Pons (tissue), 1 donor: ENCODE measurements at regions not wholly inside any gene's neighbourhood (a gene's known extent, or its start where the extent isn't known, plus 50 kb on each side); places are given as distances from the start of the nearest gene placed in this dataset.
"Not testable (repeated sequence)": the region's sequence is repeated elsewhere in the genome, so short reads cannot be mapped to it uniquely, and the experiment has no call there.

Source experiments
- DNase-seq: peaks from one replicate; pipeline ENCODE4 v3.0.0-alpha.2; 2016; ENCODE audit warnings: low spot score

- DNase-seq, result no peak
Observed at GRCh38 chr4:18454349-18454748, 432.8 kb upstream of the LCORL start.

GRCh38 chr4:18445110-18445509 lies 423.6 kb upstream of the LCORL start:
- DNase-seq, result no peak

- no peak for DNase-seq
Observed at GRCh38 chr4:18444206-18444605, 422.7 kb upstream of the LCORL start.

- DNase-seq, result no peak
Observed at GRCh38 chr4:18442957-18443356, 421.4 kb upstream of the LCORL start.

- DNase-seq, result no peak
Observed at GRCh38 chr4:18441676-18442075, 420.1 kb upstream of the LCORL start.

- DNase-seq, result no peak
Observed at GRCh38 chr4:18441203-18441590, 419.6 kb upstream of the LCORL start.

- DNase-seq, result no peak
Observed at GRCh38 chr4:18440527-18441202, 419.1 kb upstream of the LCORL start.

- DNase-seq, result no peak
Observed at GRCh38 chr4:18439311-18439710, 417.8 kb upstream of the LCORL start.

- DNase-seq, result no peak
Observed at GRCh38 chr4:18435781-18436180, 414.2 kb upstream of the LCORL start.

- DNase-seq, result no peak
Observed at GRCh38 chr4:18422685-18423084, 401.1 kb upstream of the LCORL start.

- no peak for DNase-seq
Observed at GRCh38 chr4:18421519-18421918, 400.0 kb upstream of the LCORL start.

- DNase-seq, result no peak
Observed at GRCh38 chr4:18419780-18420179, 398.2 kb upstream of the LCORL start.

- DNase-seq, result not testable (repeated sequence)
Observed at GRCh38 chr4:18418195-18418898, 396.8 kb upstream of the LCORL start.

GRCh38 chr4:18417651-18418050 lies 396.1 kb upstream of the LCORL start:
- not testable (repeated sequence) for DNase-seq

- no peak for DNase-seq
Observed at GRCh38 chr4:18406264-18406663, 384.7 kb upstream of the LCORL start.

GRCh38 chr4:18405054-18405453 lies 383.5 kb upstream of the LCORL start:
- no peak for DNase-seq

GRCh38 chr4:18404642-18405041 lies 383.1 kb upstream of the LCORL start:
- DNase-seq, result no peak

- no peak for DNase-seq
Observed at GRCh38 chr4:18403327-18403726, 381.8 kb upstream of the LCORL start.

- DNase-seq, result no peak
Observed at GRCh38 chr4:18401868-18402267, 380.3 kb upstream of the LCORL start.

- DNase-seq, result no peak
Observed at GRCh38 chr4:18401425-18401824, 379.9 kb upstream of the LCORL start.

- no peak for DNase-seq
Observed at GRCh38 chr4:18398661-18399060, 377.1 kb upstream of the LCORL start.

- DNase-seq, result no peak
Observed at GRCh38 chr4:18397681-18398390, 376.3 kb upstream of the LCORL start.

GRCh38 chr4:18394656-18395055 lies 373.1 kb upstream of the LCORL start:
- no peak for DNase-seq
